ENCODE measurements at regions not wholly inside any gene's neighbourhood (a gene's known extent, or its start where the extent isn't known, plus 50 kb on each side); places are given as distances from the start of the nearest gene placed in this dataset.

DNA sequence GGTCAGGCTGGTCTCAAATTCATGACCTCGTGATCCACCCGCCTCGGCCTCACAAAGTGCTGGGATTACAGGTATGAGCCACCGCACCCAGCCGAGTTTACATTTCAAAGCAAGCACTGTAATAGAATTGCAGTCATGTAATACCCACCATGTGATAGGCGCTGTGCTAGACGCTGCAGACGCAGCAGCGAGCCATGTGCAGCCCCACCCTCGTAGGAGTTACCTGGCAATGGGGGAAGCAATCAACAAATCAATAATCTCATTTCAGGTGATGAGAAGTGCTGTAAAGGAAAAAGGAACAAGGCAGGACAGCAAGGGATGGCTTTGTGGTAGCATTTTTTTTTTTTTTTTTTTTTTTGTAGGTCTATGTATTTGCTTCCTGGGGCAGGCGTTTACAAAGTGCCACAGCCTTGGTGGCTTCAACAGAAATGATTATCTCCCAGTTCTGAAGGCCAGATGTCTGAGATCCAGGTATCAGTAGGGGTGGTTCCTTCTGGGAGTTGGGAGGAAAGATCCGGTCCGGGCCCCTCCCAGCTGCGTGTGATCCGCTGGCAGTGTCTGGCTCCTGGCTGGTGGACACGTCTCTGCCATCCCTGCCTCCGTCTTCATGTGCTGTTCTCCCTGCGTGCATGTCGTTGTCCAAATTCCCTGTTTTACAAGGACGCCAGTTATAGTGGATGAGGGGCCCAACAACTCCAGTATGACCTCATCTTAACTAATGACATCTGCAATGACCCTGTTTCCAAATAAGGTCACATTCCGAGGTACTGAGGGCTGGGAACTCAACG is 72.8 kb downstream of the TNFAIP2 start:
- TF ChIP-seq, protein P1, sequence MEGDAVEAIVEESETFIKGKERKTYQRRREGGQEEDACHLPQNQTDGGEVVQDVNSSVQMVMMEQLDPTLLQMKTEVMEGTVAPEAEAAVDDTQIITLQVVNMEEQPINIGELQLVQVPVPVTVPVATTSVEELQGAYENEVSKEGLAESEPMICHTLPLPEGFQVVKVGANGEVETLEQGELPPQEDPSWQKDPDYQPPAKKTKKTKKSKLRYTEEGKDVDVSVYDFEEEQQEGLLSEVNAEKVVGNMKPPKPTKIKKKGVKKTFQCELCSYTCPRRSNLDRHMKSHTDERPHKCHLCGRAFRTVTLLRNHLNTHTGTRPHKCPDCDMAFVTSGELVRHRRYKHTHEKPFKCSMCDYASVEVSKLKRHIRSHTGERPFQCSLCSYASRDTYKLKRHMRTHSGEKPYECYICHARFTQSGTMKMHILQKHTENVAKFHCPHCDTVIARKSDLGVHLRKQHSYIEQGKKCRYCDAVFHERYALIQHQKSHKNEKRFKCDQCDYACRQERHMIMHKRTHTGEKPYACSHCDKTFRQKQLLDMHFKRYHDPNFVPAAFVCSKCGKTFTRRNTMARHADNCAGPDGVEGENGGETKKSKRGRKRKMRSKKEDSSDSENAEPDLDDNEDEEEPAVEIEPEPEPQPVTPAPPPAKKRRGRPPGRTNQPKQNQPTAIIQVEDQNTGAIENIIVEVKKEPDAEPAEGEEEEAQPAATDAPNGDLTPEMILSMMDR (conservative IDR thresholded peaks at IDR 0.05) = no peak
- no peak for TF ChIP-seq ZFX (IDR thresholded peaks at IDR 0.05)
